DMS 273 (cell line): ENCODE measurements at regions not wholly inside any gene's neighbourhood (a gene's known extent, or its start where the extent isn't known, plus 50 kb on each side); places are given as distances from the start of the nearest gene placed in this dataset.

Experiments used
- DNase-seq: peaks from one replicate; lab custom pipeline; 2025; ENCODE audit not compliant: unreplicated experiment; lab: John Stamatoyannopoulos, UW

GRCh38 chr2:4356541-4356940 is 653.2 kb downstream of the DCDC2C start:
- no peak for DNase-seq

GRCh38 chr2:4357121-4357520 is 653.7 kb downstream of the DCDC2C start:
- no peak for DNase-seq

GRCh38 chr2:4358837-4359236 is 655.5 kb downstream of the DCDC2C start:
- DNase-seq: no peak

DNA sequence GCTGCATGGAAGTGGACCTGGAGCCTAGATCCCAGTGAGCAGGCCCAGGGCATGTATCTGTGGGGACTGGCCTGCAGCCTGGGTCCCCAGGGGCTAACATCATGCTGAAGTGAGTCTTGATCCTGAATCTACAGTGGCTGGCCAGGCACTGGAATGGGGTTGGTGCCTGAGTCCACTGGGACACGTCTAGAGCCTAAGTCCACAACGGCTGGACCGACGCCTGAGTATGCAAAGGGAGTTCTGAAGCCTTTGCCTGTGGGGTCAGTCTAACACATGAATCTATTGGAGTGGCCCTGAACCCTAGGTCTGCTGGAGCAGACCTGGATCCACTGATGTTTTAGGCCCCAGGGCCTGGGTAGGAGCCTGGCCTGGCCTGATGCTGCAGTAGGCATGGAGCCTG is 665.5 kb downstream of the DCDC2C start:
- DNase-seq: no peak

DNA sequence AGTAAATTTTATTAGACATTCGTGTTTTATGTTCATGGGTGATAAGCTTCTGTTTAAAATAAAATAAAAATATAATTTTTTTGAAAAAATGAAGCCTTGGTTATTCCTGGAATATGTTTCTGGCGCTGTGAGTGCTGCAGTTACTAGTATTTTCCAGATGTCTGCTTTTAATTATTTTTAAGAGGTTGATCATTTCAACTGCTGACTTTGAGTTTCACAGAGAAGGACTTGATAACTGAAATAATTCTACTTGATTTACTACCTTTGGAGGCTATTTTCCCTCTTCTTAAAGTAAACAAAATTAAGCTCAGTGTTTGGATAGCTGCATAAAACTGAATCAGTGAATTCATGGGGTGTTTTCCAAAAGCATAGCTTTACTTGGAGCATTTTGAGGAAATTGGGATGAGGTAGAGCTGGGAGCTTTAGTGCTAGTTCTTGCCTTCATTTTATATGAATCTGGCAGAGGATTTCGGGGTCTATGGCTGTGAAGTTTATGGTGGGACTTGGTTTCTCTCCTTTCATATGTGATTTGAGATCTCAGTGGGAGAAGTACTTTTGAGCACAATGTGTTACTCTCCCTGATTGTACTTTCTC is 666.5 kb downstream of the DCDC2C start:
- DNase-seq: no peak

DNA sequence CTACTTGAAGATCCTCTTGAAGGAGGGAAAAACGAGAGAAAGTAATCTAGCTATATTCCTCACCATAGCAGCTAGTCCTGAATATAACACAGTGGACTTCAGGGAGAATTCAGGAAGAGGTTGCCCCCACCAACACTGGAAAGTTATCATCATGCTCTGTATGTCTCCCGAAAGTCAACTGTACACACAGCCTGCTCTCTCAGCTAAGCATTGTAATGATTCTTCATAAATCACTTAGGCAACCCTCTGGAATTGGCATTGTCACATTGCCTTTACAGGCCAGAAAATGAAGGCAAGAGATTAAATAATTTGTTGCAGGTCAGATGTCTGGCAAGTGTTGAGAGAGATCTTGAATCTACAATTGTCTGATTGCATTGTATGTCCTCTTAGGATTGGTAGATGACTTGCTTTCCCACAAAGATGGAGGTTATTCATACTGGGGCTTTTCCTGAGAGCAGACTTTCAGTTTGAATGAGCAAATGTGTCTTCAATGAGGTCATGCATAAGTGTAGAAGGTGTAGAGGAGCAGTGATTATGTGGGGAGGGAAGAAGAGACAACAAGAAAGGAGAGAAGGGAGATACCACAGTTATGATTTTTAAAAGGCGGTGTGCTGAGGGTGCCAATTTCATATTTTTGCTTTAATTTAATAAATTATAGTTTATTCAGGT is 667.2 kb downstream of the DCDC2C start:
- no peak for DNase-seq

GRCh38 chr2:4381049-4381448 is 677.7 kb downstream of the DCDC2C start:
- DNase-seq: no peak

DNA sequence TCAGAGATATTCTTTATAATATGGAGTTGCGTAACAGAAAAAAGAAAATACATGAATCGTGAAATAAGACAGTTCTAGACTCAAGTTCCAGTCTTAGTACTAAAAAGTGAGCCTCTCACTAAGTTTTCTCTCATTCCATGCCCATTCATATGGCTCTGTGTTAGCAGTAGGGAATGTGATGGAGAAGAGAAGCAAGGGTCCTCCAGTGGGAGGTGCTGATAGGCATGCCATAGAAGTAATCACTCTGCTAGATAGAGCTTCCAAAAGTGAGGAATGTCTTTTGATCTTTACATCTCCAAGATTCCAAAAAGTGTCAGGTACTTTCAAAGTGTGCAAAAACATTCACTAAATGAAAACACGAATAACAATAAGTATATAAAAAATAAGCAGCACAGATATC is 678.4 kb downstream of the DCDC2C start:
- no peak for DNase-seq

DNA sequence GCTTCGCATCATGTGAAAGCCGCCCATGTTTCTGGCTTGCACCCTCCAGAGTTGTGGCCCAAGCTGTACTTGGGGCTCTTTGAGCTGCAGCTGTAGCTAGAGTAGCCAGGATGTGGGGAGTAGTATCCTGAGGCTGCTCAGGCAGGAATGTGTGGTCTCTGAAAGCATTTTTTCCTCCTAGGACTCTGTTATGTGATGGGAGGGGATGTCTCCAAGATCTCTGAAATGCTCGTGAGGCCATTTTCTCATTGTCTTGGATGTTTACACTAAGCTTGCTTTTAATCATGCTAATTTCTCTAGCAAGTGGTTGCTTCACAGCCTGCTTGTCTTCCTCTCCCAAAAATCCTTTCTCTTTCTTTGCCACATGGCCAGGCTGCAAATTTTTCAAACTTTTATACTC is 687.6 kb downstream of the DCDC2C start:
- DNase-seq: no peak

DNA sequence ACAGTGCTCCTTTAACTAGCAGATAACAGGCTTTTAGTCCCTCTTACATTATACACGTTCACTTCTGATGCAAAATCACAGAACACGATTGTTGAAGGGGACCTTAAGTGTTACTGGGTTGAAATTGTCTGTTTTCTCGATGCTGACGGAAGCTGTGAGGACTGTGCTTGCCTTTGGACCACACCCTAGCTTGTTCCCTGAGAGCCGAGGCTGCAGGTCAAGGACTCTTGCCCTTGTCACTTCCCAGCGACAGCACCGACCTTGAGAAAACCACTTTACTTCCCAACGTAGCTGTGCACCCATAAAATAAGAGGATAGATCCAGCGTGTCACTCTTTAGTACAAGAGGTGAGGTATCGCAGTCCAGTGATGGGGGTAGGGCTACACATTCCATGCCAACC is 701.0 kb downstream of the DCDC2C start:
- no peak for DNase-seq

- no peak for DNase-seq
Measured at GRCh38 chr2:4408321-4408720, 704.9 kb downstream of the DCDC2C start.

DNA sequence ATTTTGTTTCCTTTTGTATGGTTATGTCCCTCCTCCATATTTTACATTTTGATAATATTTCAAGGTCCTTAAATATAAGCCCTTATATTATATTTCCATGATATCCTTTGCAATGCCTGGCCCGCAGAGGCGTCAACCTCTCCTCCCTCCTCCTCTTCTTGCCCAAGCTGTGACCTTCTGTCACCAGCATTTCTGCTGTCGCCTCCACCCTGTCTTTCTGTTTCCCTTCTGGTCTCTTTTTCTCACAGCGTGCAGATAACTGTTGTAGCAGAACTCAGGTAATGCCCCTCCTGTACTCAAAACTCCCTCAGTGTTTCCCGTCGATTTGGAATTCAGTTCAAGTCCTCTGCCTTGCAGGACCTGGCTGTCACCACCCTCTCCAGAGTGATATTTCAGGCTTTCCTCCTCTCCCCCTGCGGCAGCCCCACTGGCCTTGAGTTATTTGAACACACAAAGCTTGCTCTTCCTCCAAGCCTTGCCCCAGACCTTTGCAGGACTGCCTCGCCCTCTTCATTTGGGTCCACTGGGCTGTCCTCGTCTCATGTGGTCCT is 709.3 kb downstream of the DCDC2C start:
- DNase-seq: no peak

- no peak for DNase-seq
Measured at GRCh38 chr2:4415171-4415570, 711.8 kb downstream of the DCDC2C start.

DNA sequence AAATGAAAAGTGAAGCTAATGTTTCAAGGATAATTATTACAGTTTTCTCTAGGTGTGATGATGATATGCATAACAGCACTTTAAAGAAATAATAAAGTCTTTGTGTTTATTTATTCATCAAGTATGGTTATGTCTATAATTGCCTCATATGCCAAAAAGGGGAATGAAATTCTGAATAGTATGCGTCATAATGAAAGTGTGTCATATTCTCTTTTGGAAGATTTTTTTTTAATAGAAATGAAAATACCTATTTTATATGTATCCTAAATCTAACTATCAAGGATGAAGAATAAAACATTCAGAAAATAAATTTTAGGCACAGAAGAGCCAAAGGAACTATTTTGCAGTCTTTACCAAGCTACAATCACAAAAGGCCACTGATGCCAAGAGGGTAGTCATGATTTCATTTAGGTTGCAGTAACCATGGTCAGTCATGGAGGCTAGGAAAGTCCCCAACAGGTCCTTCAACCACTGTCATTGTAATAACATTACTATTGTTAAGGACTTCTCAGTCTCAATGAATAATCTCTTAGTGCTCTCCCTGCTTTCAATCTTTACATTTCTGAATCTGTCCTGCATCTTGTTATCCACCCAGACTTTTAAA is 712.5 kb downstream of the DCDC2C start:
- no peak for DNase-seq

DNA sequence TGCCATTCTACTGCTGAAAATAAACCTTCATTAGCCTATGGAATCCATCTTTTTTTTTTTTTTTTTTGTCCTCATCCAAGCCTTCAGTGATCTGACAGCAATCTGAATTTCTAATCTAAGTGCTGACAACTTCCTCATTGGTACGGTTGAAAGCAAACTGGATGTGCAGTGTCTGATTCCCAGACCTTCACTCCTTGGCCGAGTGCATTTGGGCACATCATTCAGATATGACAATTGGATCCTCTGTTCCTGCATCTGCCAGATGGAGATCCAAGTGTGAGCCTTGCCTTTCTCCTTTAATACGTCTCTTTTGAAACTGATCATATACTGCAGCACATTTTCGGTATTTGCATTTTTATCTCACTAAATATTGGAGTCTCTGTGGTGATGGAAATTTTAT is 713.1 kb downstream of the DCDC2C start:
- DNase-seq: no peak

- DNase-seq: no peak
Measured at GRCh38 chr2:4417771-4418170, 714.4 kb downstream of the DCDC2C start.

DNA sequence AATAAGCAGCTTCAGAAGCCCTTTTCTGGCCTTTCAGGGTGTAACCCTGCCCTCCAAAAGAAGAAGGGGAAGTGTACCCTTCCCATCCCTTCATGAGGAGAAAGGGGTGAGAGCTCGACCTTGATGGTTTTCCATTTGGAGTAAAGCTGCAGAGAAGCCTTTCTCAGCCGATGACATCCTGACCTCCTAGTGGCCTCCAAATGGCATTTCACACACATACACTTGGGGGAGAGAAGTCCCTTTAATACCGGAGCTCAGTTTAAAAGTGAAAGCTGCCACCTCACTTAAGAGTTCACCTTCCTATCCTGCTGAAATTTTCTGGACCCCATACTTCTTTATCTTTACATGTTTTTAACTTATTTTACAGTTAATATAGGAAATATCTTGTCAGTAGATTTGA is 716.7 kb downstream of the DCDC2C start:
- no peak for DNase-seq

- no peak for DNase-seq
Measured at GRCh38 chr2:4424153-4424552, 720.8 kb downstream of the DCDC2C start.

DNA sequence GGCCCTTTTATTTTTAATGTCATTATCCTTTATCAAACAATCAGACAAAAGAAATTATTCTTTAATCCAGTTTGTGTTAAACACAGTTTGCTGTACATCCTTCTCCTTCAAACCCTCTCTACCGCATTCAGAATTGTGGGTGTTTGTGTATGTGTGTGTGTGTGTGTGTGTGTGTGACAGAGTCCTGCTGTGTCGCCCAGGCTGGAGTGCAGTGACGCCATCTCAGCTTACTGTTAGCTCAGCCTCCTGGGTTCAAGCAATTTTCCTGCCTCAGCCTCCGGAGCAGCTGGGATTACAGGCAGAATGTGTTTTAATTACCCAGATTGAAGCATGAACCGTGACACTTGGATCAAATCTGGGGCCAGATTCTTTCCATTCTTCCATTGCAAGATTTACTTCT is 723.7 kb downstream of the DCDC2C start:
- DNase-seq: no peak

DNA sequence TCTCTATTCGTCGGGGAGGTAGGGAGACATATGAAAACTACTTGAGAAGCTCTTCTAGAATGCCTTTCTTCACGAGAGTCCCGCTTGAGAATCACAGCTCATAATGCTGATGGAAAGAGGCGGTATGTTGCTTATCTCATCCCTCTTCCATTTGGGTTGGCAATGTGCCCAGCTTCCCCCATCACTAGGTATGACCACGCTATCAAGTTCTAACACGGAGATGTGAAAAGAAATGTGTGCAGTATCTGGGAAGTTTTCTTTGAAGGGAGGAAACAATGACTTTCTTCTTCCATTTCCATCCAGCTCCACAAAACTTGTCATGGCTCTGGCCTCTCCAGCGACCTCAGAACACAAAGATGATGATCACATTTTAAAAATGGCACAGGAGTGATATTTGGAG is 742.4 kb downstream of the DCDC2C start:
- no peak for DNase-seq

GRCh38 chr2:4454907-4455306 is 751.5 kb downstream of the DCDC2C start:
- DNase-seq: no peak

DNA sequence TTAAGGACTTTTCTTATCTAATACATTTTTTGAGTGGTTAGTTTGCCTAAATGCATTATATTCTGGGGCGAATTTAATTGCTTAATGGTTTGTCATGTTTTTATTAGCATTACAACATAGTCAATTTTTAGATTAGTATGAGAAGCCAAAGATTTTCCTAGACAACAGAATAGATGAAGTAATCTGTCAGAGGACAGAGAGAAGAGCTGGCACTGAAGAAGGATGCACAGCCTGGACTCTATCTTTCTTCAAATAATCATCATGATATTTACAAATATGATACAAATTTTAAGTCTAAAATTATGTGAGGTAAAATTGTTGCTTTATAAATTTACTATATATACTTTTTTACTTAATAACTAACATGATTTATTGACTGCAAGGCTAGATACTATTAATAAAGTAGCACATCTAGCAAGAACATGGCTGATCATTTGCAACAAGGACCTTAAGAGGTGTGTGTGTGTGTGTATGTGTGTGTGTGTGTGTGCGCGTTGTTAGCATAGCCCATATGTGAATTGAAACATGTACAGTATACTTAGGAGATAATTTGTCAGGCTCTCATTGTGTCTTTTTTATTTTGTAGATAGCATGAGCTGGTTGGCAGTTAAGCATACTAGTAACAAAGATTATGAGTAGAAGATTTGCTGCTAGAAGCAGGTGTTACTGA is 752.2 kb downstream of the DCDC2C start:
- no peak for DNase-seq
